GM21515 (cell line): ENCODE measurements at regions not wholly inside any gene's neighbourhood (a gene's known extent, or its start where the extent isn't known, plus 50 kb on each side); places are given as distances from the start of the nearest gene placed in this dataset.
"Not testable (repeated sequence)": the region's sequence is repeated elsewhere in the genome, so short reads cannot be mapped to it uniquely, and the experiment has no call there.

ENCODE experiments used
- ATAC-seq: cut with Tn5 transposase; IDR thresholded peaks from one replicate; pipeline ENCODE4 v1.9.1; 2021; ENCODE audit not compliant: unreplicated experiment

DNA sequence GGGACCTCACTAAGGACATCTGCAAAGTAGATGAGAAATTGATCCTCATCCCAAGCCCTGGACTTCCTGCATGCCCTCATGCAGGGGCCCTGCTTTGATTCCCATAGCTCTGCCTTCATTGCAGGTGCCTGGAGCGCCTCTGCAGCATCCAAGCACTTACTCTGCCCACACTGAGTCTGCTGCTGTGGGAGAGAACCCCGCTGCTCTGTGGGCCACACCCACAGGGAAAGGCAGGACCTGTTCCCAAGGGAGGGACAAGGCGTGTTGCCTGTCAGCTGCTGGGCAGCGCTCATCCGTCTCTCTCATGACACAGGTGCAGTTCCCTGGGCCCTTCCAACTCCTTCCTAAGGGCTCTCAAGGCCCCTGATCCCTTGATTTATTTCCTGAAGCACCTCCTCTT is 266.8 kb upstream of the SMIM21 start:
- ATAC-seq, result no peak

DNA sequence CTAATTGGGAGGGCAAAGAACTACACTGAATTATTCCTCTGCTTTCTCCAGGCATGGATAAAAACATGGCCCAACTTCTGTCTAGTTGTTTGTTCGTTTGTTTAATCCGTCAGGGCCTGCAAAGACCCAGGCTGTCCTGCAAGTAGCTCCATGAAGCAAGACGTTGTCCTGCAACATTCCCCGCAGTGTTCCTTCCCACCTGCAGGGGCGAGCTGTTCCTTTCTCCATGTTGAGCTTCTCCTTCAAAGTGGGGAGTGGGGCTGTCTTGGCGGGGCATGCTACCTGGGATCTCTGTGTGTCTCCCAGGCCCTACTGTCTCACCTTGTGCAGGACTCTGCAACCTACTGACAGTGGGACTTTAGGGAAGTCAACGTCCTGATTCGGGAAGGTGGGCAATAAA is 264.0 kb upstream of the SMIM21 start:
- no peak for ATAC-seq

DNA sequence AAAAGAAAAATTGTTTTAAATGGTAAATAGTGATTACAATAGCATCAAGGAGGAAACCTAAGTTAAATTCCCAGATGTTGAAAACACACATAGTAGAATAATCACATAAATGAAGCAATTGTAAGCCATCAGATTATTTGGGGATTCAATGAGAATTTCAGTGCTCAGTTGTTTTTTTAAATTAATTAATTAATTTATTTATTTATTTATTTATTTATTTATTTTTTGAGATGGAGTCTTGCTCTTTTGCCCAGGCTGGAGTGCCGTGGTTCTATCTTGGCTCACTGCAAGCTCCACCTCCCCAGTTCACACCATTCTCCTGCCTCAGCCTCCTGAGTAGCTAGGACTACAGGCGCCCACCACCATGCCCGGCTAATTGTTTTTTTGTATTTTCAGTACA is 262.8 kb upstream of the SMIM21 start:
- ATAC-seq, result not testable (repeated sequence)

DNA sequence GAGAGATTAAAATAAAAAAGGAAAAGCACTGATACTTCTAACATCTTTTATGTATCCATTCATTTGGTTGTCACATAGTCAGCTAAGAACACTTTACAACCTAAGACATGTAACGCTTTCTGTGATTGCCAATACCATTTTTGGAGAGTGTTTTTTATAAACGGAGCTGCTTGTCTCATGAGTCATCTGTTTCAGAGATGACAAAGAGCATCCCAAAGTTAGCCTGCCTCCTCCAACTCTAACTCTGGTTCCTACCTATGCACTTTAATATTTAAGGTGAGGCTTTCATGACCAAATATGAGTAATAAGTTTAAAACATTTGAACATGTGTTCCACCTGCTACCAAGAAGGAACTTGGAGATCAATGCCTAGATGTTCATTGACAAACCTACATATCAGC is 260.1 kb upstream of the SMIM21 start:
- no peak for ATAC-seq

DNA sequence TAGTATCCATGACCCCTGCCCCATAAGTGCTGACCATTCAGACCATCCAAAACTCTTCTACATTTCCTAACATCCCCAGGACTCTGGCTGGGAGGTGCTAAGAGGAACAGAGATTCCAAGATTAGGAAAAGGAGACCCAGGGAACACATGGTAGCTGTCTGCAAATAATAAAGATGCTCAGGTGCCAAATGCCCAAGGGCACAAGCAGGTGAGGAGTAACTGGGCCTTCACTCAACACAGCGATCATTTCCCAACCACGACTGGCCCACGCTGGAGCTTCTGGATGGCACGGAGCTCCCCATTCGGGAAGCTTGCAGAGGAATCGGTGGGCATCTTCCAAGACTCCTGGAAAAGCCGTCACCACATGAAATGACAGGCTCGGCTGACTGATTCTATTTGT is 255.9 kb upstream of the SMIM21 start:
- no peak for ATAC-seq

DNA sequence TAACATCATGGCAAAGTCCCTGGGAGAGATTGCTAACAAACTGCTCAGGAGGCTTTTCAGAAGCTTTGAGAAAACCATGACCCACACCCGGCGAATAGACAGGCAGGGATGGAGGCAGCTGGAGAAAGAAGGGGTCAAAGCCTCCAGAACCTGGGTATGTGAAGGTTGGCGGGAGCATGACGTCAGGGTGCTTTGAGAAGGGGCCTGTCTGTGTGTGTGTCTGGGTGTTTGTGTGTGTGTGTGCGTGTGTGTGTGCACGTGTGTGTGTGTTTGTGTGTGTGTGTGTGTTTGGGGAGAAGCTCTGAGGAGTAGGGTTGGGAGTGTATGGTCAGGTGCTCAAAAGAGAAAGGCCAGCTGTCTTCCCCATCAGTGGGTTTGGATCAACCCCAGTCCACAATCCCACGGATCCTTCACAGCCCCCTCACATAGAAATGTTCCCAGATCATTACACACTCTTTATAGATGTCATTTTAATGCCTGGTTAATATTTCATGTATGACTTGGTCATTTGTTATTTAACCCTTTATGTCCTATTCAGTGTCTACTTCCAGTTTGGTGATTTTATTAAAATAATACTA is 254.1 kb upstream of the SMIM21 start:
- no peak for ATAC-seq

DNA sequence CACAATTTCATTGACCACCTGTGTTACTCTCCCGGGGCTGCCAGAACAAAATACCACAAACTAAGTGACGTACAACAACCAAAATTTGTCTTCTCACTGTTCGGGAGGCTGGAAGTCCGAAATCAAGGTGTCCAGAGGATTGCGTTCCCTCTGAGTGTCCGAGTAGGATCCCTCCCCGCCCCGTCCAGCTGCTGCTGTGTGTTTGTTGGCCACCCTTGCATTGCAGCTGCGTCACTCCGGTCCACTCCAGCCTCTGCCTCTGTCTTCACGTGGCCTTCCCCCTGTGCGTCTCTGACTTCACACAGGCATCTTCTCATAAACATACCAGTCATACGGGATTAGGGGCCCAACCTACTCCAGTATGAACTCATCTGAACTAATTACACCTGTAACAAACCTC is 251.8 kb upstream of the SMIM21 start:
- ATAC-seq, result no peak

DNA sequence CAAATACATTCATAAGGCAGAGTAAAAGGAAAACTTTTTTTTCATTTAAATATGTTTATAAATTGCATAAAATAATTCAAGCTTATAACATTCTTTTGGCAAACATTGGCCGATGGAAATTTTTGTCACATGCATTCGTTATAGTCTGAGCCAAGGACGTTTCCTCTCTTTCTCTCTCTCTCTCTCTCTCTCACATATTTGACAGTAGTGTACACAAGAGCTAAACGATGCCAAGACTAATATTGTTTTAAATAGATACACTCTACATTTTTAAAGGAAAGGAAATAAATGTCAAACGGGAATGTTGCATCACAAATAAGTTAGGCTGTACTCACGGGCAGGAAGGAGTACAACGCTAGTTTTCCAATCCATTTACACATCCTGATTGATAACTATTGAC is 251.1 kb upstream of the SMIM21 start:
- ATAC-seq, result no peak

DNA sequence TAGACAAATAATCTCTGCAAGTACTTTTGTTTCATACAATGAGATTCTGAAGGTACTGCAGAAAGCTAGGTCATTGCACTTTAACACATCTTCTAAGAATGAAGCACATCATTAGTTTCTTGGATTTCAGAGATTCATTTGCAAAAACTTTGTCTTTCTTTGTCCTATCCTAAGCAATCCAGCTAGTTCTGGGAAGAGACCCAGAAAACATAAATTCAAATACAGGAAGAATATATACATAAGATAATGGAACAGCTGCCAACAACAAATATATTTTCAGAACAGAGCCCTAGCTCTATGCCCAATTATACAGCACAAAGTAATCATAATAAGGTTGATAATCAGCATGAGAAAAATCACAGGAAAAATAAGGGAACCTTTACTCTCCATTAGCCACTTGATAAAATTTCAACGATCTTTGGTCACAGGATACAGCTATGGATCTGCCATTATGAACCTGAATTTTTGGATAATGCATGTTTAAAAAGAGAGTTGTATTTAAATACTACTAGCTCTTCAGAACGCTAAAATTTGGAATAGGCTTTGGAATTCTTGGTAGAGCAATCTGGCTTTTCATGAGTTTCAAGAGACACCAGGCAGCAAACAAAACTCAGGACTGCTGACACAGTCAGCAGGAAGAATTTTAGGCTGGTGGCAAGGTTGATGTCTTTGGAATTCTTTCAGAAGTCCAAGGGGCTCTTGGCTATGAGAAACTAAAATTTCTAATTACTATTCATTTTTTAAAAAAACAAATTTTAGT is 250.4 kb upstream of the SMIM21 start:
- ATAC-seq, result no peak

DNA sequence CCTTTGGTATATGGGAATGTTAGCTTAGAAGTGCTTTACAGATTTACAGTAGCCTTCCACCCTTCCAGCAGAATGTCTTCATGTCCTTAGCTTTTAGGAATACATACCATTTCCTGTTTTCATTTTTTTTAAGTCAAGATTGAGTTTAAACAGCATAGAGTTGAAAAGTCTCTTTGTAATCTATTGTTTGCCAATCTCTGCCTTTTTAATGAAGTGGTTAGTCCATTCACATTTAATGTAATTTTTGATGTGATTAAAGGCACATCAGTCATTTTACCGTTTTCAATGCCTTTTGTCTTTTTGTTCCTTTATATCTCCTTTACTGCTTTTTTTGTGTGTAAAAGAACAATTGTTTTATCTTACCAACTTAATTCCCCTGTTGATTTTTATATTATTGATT is 233.4 kb upstream of the SMIM21 start:
- ATAC-seq, result no peak

DNA sequence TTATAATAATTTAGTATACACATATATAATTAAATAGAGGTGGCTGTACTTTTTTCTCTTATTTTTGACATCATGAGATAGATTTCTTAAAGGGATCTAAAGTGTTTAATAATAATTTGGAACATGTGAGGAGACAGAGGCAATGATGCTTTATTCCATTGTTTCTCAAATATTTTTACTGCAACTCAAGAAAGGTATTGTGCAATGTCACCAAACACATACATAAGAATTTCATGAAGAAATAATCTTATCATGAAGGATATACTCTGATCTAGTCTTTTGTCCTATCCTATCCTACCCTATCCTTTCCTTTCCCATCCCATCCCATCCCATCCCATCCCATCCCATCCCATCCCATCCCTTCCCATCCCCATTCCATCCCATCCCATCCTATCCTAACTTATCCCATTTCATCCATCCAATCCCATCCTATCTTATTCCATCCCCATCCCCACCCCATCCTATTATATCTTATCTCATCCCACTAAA is 232.1 kb upstream of the SMIM21 start:
- ATAC-seq, result no peak

DNA sequence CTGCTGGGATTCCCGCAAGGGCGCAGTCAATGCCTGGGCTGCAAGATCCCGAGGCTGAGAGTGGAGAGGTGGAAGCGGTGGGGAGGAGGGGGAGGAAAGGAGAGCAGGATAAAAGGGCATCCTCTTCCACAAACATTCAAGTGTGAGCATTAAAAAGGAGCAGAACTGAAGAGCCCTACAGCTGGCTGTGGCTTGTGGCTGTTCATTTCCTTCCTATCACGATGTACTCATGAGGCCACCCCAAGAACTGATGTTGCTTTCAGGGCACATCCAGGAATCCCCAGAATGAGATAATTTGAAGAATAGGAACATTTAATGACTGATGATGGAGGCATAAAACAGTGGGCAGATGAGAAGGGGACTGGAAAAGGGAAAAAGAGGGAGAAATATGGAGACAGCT is 230.8 kb upstream of the SMIM21 start:
- ATAC-seq, result no peak

DNA sequence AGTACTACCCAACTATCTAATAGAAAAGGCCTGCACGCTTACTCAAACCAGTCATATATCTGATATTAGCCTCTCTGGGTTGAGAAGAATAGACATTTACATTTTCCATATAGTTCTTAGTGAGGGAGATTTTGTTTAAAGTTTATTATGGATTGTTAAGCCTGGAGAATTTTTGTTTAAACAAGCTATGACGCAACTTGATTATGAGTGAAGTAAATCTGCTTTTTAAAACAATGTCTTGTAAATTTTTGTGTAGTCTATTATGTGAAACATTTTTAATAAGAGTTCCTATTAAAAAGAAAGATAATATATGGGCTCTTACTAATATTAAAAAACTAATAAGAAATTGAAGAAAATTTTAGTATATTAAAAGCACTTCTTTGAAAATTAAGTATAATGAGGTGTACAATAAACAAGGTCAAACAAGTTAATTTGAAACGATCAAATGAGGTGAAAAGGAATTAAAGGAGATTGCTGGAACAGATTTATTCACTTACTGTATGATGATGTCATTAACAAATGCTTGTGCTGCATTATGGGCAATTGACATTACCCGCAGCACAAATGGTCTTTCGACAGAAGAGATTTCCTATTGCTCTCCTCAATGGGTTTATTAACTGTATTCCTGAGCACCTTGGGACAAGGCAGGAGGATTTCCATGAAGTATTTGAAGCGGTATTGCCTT is 229.2 kb upstream of the SMIM21 start:
- ATAC-seq, result no peak

DNA sequence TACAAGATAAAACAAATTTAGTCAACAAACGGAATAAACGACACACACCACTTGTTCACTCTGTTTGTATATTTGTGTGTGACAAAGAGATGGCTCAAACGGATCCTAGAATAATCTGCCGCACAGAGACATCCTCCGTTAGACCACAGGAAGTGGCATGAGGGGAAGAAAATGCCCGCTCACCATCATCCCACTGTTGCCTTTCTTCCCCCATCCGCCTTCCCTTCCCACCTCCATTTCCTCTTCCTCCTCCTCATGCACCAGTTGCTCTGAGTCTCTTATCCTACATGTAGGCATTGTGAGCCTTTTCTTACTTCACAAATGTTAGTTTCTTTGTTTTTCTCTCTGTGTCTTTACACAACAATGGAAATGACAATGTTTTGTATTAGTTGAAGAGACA is 228.5 kb upstream of the SMIM21 start:
- ATAC-seq, result no peak

DNA sequence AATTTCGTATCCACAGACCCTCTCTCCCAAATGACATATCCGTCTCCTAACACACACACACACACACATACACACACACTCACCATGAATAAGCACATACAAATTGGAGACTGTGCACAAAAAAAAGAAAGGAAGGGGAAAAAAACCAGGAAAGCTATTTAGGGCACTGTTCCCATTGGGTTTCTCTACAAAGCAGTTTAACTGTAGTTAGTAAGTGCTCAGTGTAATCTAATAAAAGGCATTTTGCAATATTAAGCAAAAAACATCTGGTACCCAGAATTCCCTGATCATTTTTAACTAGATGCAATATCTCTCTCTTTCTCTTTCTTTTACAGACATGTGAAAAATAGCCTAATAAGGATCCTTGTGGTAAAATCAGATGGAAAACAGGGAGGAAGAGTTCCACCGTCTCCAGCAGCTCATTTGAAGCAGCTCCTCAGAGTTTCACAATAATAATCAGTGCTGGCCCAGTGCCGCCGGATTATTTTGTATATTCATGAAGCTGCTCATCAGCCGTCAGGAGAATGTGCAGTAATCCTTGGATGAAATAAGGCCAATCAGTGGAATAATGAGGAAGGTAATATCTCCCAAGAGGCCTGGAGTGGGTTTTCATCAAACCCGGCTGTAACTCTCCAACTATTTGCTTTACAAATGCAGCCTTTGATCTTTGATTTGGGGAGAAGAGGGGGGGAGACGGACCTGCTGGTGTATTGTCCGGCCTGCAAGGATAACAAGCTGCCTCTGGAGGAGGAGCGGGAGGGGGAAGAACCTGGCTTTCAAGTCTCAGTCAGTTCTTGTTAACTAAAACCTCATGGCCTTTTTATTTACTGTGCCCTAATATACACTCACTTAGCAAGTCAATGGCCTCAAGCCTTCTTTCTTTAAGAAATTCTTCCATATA is 227.6 kb upstream of the SMIM21 start:
- ATAC-seq, result no peak

DNA sequence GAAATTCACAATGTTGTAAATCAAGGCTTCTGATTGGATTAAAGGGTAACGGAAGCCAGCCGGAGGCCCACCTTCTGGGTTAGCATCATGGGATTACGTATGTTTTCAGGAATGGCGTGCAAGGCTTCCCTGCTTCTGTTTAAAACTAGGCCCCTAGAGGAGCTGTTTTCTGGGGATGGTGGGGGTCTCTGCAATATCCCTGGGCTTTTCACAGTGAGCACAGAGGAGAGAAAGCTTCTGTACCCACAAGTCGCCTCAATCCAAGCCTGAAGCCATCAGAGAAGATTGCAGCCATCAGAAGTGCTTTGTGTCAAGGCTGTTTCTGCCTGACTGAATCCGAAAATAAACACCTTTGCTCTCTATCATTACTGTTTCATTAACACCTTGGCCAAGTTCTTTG is 226.9 kb upstream of the SMIM21 start:
- no peak for ATAC-seq

DNA sequence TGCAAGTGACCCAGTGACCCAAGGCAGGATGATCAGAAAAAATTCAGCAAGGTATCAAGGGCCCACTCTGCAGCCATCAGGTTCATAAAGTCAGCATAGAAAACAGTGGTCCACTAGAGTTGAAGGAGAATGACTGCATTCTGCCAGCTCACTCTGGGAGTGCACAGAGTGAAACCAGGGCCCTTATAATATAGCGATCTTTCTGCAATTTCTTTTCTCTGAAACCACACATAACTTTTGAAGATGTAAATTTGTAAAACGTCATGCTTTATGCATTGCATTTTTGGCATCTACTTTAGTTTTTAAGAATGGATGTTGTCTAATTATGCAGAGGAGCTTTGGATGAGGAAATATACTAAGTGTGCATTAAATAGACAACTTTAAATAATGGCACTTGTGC is 225.0 kb upstream of the SMIM21 start:
- ATAC-seq, result no peak

DNA sequence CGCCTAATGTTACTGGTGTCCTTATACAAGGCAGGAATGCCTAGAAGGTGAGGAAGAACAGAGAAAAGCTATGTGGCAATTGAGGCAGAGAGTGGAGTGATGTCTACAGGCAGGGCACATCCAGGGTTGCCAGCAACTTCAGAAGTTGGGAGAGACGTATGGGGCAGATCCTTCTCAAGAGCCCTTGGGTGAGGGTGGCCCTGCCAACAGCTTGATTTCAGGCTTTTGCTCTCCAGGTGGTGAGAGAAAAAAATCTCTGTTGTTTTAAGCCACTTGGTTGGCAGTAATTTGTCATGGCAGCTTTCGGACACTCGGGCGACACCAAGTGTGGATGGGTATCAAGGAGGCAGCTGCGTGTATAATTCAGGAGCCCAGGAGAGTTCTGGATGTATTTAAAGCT is 217.4 kb upstream of the SMIM21 start:
- ATAC-seq, result no peak

DNA sequence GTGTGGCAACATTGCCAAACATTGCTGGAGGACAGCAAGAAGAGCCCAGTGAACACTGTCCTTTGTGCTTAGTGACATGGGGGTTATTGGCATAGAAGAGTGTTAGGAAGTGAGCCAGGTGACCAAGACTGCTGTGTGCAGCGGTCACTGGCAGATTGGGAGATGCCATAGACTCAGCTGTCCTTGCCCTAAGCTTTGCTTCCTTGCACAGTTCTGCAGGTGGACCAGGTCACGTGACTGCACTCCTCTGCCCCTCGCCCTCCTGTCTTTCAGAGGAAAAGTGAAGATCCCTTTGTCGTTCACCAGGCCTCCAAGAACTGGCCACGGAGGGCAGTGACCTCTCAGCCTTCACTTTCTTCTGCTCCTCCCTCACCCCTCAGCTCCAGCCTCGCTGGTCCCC is 215.6 kb upstream of the SMIM21 start:
- no peak for ATAC-seq

DNA sequence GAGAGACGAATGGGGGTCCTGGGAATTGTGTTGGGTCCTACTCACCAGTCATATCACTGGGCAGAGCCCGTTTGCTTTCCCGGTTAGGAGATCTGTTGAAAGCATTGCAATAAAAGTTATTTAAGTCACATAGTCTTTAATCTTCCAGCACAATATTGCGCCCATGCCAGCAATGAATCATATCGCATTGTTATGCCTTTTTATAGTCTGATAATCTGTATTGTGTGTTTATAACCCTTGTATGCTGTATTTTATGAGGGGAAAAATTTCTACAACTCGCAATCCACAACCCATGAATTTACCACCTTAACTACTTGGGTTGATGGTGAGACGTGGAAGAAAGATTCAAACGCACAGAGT is 211.9 kb upstream of the SMIM21 start:
- no peak for ATAC-seq

DNA sequence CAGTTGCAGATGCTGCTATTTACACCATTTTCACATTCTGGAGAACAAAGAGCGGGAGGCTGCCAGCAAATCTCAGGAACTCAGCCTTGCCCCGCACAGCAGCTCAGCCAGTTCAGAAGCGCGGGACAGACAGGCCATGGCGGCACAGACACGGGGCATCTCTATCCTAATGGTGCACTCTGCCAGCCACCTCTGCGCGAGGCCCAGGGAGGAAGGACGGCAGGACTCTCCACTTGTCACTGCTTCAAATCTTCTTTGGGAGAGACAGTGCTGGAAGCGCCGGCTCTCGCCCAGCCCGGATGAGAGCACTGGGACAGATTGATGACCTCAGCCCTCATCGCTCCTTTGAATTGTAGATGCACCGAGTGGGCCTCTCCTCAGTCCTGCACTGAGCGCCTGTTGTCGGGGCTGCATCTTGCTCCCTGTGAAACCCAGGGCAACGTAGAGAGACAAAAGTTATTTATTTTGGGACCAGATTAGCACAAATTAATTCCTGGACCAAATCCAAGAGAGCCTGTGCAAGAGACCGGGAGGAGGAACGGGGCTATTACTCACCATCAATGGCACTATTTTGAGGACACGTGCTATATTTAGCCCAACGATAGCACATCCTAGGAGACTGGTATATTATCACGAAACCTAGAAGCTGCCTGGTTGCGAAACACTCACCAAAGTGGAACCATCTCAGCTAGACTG is 211.4 kb upstream of the SMIM21 start:
- no peak for ATAC-seq
